RWPE2 (cell line): ENCODE measurements at regions not wholly inside any gene's neighbourhood (a gene's known extent, or its start where the extent isn't known, plus 50 kb on each side); places are given as distances from the start of the nearest gene placed in this dataset.
"Not testable (repeated sequence)": the region's sequence is repeated elsewhere in the genome, so short reads cannot be mapped to it uniquely, and the experiment has no call there.

ENCODE experiments used
- ATAC-seq: fragments of 200-7000 bp; cut with Tn5 transposase; 3 replicates; pipeline ENCODE4 v1.9.1; 2021; ENCODE audit warnings: low read depth
- DNase-seq: peaks from one replicate; pipeline ENCODE4 v3.0.0-alpha.2; 2020; ENCODE audit warnings: low spot score
- H3K27ac ChIP-seq: fragments of 450-650 bp; 2 replicates; pipeline ENCODE4 v1.5.1; 2017; ENCODE audit warnings: mild to moderate bottlenecking; ENCODE audit not compliant: poor library complexity, severe bottlenecking
- H3K27me3 ChIP-seq: fragments of 250-450 bp; sonication (Bioruptor Pico); 2 replicates; pipeline ENCODE4 v1.5.1; 2021; ENCODE audit warnings: mild to moderate bottlenecking, moderate library complexity; ENCODE audit not compliant: insufficient read depth, poor library complexity, severe bottlenecking
- H3K36me3 ChIP-seq: fragments of 250-450 bp; sonication (Bioruptor Pico); 2 replicates; pipeline ENCODE4 v1.5.1; 2020; ENCODE audit warnings: low read depth, mild to moderate bottlenecking, moderate library complexity
- H3K4me1 ChIP-seq: fragments of 250-450 bp; sonication (Bioruptor Pico); 2 replicates; pipeline ENCODE4 v1.5.1; 2021; ENCODE audit warnings: mild to moderate bottlenecking, moderate library complexity; ENCODE audit not compliant: insufficient read depth, poor library complexity, severe bottlenecking
- H3K4me3 ChIP-seq: fragments of 250-450 bp; sonication (Bioruptor Pico); 2 replicates; pipeline ENCODE4 v1.5.1; 2021; ENCODE audit warnings: mild to moderate bottlenecking, moderate library complexity; ENCODE audit not compliant: severe bottlenecking
- H3K9me3 ChIP-seq: fragments of 250-450 bp; sonication (Bioruptor Pico); 2 replicates; pipeline ENCODE4 v1.5.1; 2021; ENCODE audit warnings: mild to moderate bottlenecking, moderate library complexity; ENCODE audit not compliant: severe bottlenecking
- CTCF ChIP-seq: fragments of 450-650 bp; IDR thresholded peaks from one replicate; pipeline ENCODE4 v1.5.1; 2017; ENCODE audit warnings: mild to moderate bottlenecking, moderate library complexity; ENCODE audit not compliant: poor library complexity, severe bottlenecking

GRCh38 chr7:4527988-4528636 is 154.0 kb upstream of the FOXK1 start:
- ATAC-seq: no peak
- no peak for DNase-seq
- Histone ChIP-seq H3K27me3 (no peaks in the 10 kb centered on the region), H3K4me3 (no peak overlapping the region), H3K9me3 (no peaks in the 10 kb centered on the region), H3K27ac (no peak overlapping the region), H3K4me1 (no peaks in the 10 kb centered on the region), H3K36me3 (no peaks in the 10 kb centered on the region)
- no peak for TF ChIP-seq CTCF

- no peak overlapping the region for H3K27ac ChIP-seq
- H3K9me3 ChIP-seq: no peaks in the 10 kb centered on the region
- H3K4me3 ChIP-seq: no peak overlapping the region
- TF ChIP-seq CTCF: no peak
- H3K36me3 ChIP-seq: no peaks in the 10 kb centered on the region
- ATAC-seq (no peak), DNase-seq (no peak)
- H3K4me1 ChIP-seq: no peaks in the 10 kb centered on the region
- no peaks in the 10 kb centered on the region for H3K27me3 ChIP-seq
These were observed 150.9 kb upstream of the FOXK1 start for GRCh38 chr7:4531236-4531635.

GRCh38 chr7:4533339-4533738 is 148.8 kb upstream of the FOXK1 start:
- not testable (repeated sequence) for H3K27ac ChIP-seq, H3K4me1 ChIP-seq, H3K4me3 ChIP-seq, H3K9me3 ChIP-seq, H3K36me3 ChIP-seq, DNase-seq, H3K27me3 ChIP-seq, ATAC-seq

GRCh38 chr7:4549681-4550080 is 132.4 kb upstream of the FOXK1 start:
- no peak for DNase-seq
- Histone ChIP-seq H3K4me1 (no peaks in the 10 kb centered on the region), H3K27ac (no peak overlapping the region), H3K4me3 (no peak overlapping the region), H3K27me3 (no peaks in the 10 kb centered on the region), H3K9me3 (no peaks in the 10 kb centered on the region), H3K36me3 (no peaks in the 10 kb centered on the region)
- TF ChIP-seq CTCF: no peak
- ATAC-seq: no peak

- Histone ChIP-seq H3K36me3 (no peaks in the 10 kb centered on the region), H3K4me3 (no peak overlapping the region), H3K27ac (no peak overlapping the region), H3K27me3 (no peaks in the 10 kb centered on the region), H3K9me3 (no peaks in the 10 kb centered on the region), H3K4me1 (no peaks in the 10 kb centered on the region)
- no peak for TF ChIP-seq CTCF
- no peak for ATAC-seq
- no peak for DNase-seq
These were observed 132.0 kb upstream of the FOXK1 start for GRCh38 chr7:4550117-4550516.
